ENCODE measurements at regions not wholly inside any gene's neighbourhood (a gene's known extent, or its start where the extent isn't known, plus 50 kb on each side); places are given as distances from the start of the nearest gene placed in this dataset.

- TF ChIP-seq ZNF239 (tag by site-specific recombination; IDR thresholded peaks at IDR 0.05) (no peak), SP2 (tag by site-specific recombination; IDR thresholded peaks at IDR 0.05) (no peak), KLF17 (tag by site-specific recombination; IDR thresholded peaks at IDR 0.05) (no peak), PRDM10 (tag by site-specific recombination; IDR thresholded peaks at IDR 0.05) (no peak), YY1 (tag by site-specific recombination; IDR thresholded peaks at IDR 0.05) (no peak), REST (tag by site-specific recombination; IDR thresholded peaks at IDR 0.05) (no peak), ZNF433 (tag by site-specific recombination; IDR thresholded peaks at IDR 0.05; ENCODE audit: low read depth) (no peak), ZNF248 (tag by site-specific recombination; IDR thresholded peaks at IDR 0.05) (no peak), ZNF10 (tag by site-specific recombination; IDR thresholded peaks at IDR 0.05) (no peak), HOXC10 (CRISPR knock-in tag; IDR thresholded peaks at IDR 0.05) (no peak)
- TF ChIP-seq, protein P1, sequence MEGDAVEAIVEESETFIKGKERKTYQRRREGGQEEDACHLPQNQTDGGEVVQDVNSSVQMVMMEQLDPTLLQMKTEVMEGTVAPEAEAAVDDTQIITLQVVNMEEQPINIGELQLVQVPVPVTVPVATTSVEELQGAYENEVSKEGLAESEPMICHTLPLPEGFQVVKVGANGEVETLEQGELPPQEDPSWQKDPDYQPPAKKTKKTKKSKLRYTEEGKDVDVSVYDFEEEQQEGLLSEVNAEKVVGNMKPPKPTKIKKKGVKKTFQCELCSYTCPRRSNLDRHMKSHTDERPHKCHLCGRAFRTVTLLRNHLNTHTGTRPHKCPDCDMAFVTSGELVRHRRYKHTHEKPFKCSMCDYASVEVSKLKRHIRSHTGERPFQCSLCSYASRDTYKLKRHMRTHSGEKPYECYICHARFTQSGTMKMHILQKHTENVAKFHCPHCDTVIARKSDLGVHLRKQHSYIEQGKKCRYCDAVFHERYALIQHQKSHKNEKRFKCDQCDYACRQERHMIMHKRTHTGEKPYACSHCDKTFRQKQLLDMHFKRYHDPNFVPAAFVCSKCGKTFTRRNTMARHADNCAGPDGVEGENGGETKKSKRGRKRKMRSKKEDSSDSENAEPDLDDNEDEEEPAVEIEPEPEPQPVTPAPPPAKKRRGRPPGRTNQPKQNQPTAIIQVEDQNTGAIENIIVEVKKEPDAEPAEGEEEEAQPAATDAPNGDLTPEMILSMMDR (tag by site-specific recombination; IDR thresholded peaks at IDR 0.05) = no peak
- TF ChIP-seq, protein P2, sequence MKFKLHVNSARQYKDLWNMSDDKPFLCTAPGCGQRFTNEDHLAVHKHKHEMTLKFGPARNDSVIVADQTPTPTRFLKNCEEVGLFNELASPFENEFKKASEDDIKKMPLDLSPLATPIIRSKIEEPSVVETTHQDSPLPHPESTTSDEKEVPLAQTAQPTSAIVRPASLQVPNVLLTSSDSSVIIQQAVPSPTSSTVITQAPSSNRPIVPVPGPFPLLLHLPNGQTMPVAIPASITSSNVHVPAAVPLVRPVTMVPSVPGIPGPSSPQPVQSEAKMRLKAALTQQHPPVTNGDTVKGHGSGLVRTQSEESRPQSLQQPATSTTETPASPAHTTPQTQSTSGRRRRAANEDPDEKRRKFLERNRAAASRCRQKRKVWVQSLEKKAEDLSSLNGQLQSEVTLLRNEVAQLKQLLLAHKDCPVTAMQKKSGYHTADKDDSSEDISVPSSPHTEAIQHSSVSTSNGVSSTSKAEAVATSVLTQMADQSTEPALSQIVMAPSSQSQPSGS (tag by site-specific recombination; IDR thresholded peaks at IDR 0.05; ENCODE audit: low read depth) = no peak
Measured at GRCh38 chr9:95620722-95621121, 104.0 kb upstream of the PTCH1 start.
